Esophagus squamous epithelium (tissue), 4 donors: ENCODE measurements at regions not wholly inside any gene's neighbourhood (a gene's known extent, or its start where the extent isn't known, plus 50 kb on each side); places are given as distances from the start of the nearest gene placed in this dataset.

Experiments
- POLR2A ChIP-seq, 4 donors: fragments of 450-650 bp; IDR thresholded peaks; one replicate each; pipeline ENCODE4 v1.6.1; 2017; ENCODE audit warnings: antibody characterized with exemption in 4 of 4, mild to moderate bottlenecking in 4 of 4, moderate library complexity in 3 of 4
- TF ChIP-seq, protein P1 (sequence below), 6 experiments: fragments of 450-650 bp in 4 of 6; fragments of 200-600 bp in 2 of 6; sonication (generic) in 2 of 6; IDR thresholded peaks; one replicate each; pipeline ENCODE4 v1.5.1; 2016 to 2019; ENCODE audit warnings: antibody characterized with exemption in 6 of 6, mild to moderate bottlenecking in 4 of 6, moderate library complexity in 4 of 6

DNA sequence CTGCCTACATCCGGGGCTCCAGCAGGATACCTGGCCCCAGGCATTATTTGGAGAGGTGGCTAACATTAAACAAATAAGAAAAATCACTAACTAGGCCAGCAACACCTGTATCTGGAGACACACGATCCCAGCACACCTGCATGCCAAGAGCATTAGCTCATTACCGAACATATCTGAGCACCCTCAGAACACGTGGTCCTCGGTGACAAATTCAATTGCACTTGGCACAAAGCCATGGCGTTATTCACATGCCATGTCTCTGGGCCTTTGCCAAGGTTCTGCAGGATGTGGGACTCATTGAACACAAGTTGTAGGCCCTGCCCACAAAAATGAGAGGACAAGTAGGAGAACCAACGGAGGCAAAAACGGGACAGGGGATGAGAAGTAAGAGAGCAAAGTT lies 552.3 kb downstream of the TOX3 start:
- TF ChIP-seq, protein P1, sequence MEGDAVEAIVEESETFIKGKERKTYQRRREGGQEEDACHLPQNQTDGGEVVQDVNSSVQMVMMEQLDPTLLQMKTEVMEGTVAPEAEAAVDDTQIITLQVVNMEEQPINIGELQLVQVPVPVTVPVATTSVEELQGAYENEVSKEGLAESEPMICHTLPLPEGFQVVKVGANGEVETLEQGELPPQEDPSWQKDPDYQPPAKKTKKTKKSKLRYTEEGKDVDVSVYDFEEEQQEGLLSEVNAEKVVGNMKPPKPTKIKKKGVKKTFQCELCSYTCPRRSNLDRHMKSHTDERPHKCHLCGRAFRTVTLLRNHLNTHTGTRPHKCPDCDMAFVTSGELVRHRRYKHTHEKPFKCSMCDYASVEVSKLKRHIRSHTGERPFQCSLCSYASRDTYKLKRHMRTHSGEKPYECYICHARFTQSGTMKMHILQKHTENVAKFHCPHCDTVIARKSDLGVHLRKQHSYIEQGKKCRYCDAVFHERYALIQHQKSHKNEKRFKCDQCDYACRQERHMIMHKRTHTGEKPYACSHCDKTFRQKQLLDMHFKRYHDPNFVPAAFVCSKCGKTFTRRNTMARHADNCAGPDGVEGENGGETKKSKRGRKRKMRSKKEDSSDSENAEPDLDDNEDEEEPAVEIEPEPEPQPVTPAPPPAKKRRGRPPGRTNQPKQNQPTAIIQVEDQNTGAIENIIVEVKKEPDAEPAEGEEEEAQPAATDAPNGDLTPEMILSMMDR (IDR thresholded peaks at IDR 0.05), result no peak
- TF ChIP-seq POLR2A (IDR thresholded peaks at IDR 0.05), result no peak
